ENCODE measurements at regions not wholly inside any gene's neighbourhood (a gene's known extent, or its start where the extent isn't known, plus 50 kb on each side); places are given as distances from the start of the nearest gene placed in this dataset.

- TF ChIP-seq CTCF (IDR thresholded peaks at IDR 0.05) (no peak), POLR2AphosphoS5 (IDR thresholded peaks at IDR 0.05) (no peak), EP300 (IDR thresholded peaks at IDR 0.05) (no peak), POLR2A (IDR thresholded peaks at IDR 0.05) (no peak)
These were observed 220.8 kb downstream of the PLK2 start for GRCh38 chr5:58239045-58239444.
